Panc1 (cell line): ENCODE measurements at regions not wholly inside any gene's neighbourhood (a gene's known extent, or its start where the extent isn't known, plus 50 kb on each side); places are given as distances from the start of the nearest gene placed in this dataset.

Experiments
- ATAC-seq: fragments of 200-7000 bp; cut with Tn5 transposase; 2 replicates; pipeline ENCODE4 v1.9.1; 2020; ENCODE audit warnings: mild to moderate bottlenecking, moderate library complexity
- BruUV-seq: library from RNA; stranded (reverse); fragments of 400-500 nt; replicated peaks from 2 replicates; lab custom pipeline; 2021; lab: Mats Ljungman, UMichigan
- CTCF ChIA-PET: fragments of 300-600 bp; sonication (Branson Sonifier 250); formaldehyde crosslinking; loops from one replicate; lab custom pipeline; 2022; ENCODE audit warnings: antibody characterized with exemption; lab: Charles Lee
- POLR2A ChIA-PET: fragments of 300-600 bp; sonication (Branson Sonifier 250); formaldehyde crosslinking; loops from one replicate; lab custom pipeline; 2022; ENCODE audit warnings: antibody characterized with exemption; lab: Charles Lee
- DNase-seq: peaks from one replicate; pipeline ENCODE4 v3.0.0-alpha.2; 2010; ENCODE audit warnings: low read depth, low spot score
- H3K27ac ChIP-seq: 2 replicates; pipeline ENCODE4 v1.5.1; 2011; ENCODE audit warnings: mild to moderate bottlenecking, low read length, inconsistent platforms
- H3K27me3 ChIP-seq: fragments of 200-500 bp; sonication (Bioruptor generic); 2 replicates; pipeline ENCODE4 v1.6.0; 2014; ENCODE audit warnings: low read length, inconsistent platforms; ENCODE audit not compliant: control insufficient read depth, insufficient read depth
- H3K36me3 ChIP-seq: fragments of 200-500 bp; sonication (Bioruptor generic); 2 replicates; pipeline ENCODE4 v1.5.1; 2014; ENCODE audit warnings: inconsistent platforms, mild to moderate bottlenecking, low read length, moderate library complexity; ENCODE audit not compliant: control insufficient read depth, insufficient read depth
- H3K4me1 ChIP-seq: 2 replicates; pipeline ENCODE4 v1.5.1; 2011; ENCODE audit warnings: inconsistent platforms, mild to moderate bottlenecking, low read length, moderate library complexity; ENCODE audit not compliant: control insufficient read depth, insufficient read depth
- H3K4me3 ChIP-seq, 2 experiments: 2 replicates each; pipeline ENCODE4 v1.5.1; 2011 to 2012; ENCODE audit warnings: low read depth in 2 of 2, low read length in 2 of 2, mild to moderate bottlenecking in 2 of 2, inconsistent platforms in 1 of 2, moderate library complexity in 1 of 2
- H3K9me3 ChIP-seq: fragments of 200-500 bp; sonication (Bioruptor generic); 2 replicates; pipeline ENCODE4 v1.5.1; 2014; ENCODE audit warnings: low read depth, mild to moderate bottlenecking, inconsistent platforms, low read length, moderate library complexity; ENCODE audit not compliant: control insufficient read depth, insufficient read depth
- CTCF ChIP-seq: fragments of 450-650 bp; IDR thresholded peaks from 2 replicates; pipeline ENCODE4 v1.5.1; 2017; ENCODE audit warnings: mild to moderate bottlenecking
- POLR2AphosphoS5 ChIP-seq: IDR thresholded peaks from 2 replicates; pipeline ENCODE4 v1.6.1; 2012; ENCODE audit warnings: mild to moderate bottlenecking, low read depth, low read length, moderate library complexity
- REST ChIP-seq, 2 experiments: IDR thresholded peaks; 2 replicates each; pipeline ENCODE4 v1.6.1; 2011 to 2012; ENCODE audit warnings: low read depth in 2 of 2, control low read depth in 1 of 2, low read length in 1 of 2, mild to moderate bottlenecking in 1 of 2, moderate library complexity in 1 of 2; ENCODE audit not compliant: insufficient read depth in 1 of 2
- SIN3A ChIP-seq: IDR thresholded peaks from 2 replicates; pipeline ENCODE4 v1.6.1; 2012; ENCODE audit warnings: low read depth, mild to moderate bottlenecking, low read length, moderate library complexity, borderline replicate concordance; ENCODE audit not compliant: insufficient read depth
- TCF7L2 ChIP-seq: IDR thresholded peaks from 2 replicates; pipeline ENCODE4 v1.6.1; 2011; ENCODE audit warnings: mild to moderate bottlenecking, low read depth, low read length, inconsistent platforms
- in situ Hi-C: cut with HindIII; loops from 2 replicates; pipeline ENCODE4 v1.10.0; 2016; ENCODE audit warnings: low sequenced_read_pairs, low pct_unique_long_range_greater_than_20kb
- intact Hi-C: fragments of 100-400 bp; cut with micrococcal nuclease; formaldehyde crosslinking; loops from one replicate; pipeline ENCODE4 v1.10.0; 2022; ENCODE audit not compliant: unreplicated experiment

GRCh38 chr3:162512488-162512887 lies 1015.9 kb downstream of the OTOL1 start:
- no peaks in the 10 kb centered on the region for H3K4me1 ChIP-seq
- ATAC-seq (no peak), DNase-seq (no peak)
- in situ Hi-C loops (no loop called here), intact Hi-C loops (no loop called here)
- no peak for TF ChIP-seq POLR2AphosphoS5
- TF ChIP-seq TCF7L2, result no peak
- no peak for TF ChIP-seq SIN3A
- TF ChIP-seq REST (IDR thresholded peaks at IDR 0.05; ENCODE audit: insufficient read depth in 1 of 2, low read depth in 2 of 2, low read length in 1 of 2), result no peak
- no peak for TF ChIP-seq CTCF
- BruUV-seq, result no TSS peak
- H3K9me3 ChIP-seq, result no peaks in the 10 kb centered on the region
- H3K4me3 ChIP-seq, result no peak overlapping the region
- ChIA-PET POLR2A (no interaction called here), CTCF (no interaction called here)
- no peaks in the 10 kb centered on the region for H3K36me3 ChIP-seq
- no peaks in the 10 kb centered on the region for H3K27me3 ChIP-seq
- H3K27ac ChIP-seq, result no peak overlapping the region

- Histone ChIP-seq H3K4me1 (no peaks in the 10 kb centered on the region), H3K36me3 (no peaks in the 10 kb centered on the region), H3K27ac (no peak overlapping the region), H3K4me3 (no peak overlapping the region), H3K27me3 (no peaks in the 10 kb centered on the region), H3K9me3 (no peaks in the 10 kb centered on the region)
- BruUV-seq, result no TSS peak
- ATAC-seq (no peak), DNase-seq (no peak)
- intact Hi-C loops (no loop called here), in situ Hi-C loops (no loop called here)
- POLR2A ChIA-PET, result no interaction called here
- CTCF ChIA-PET, result no interaction called here
- TF ChIP-seq TCF7L2 (no peak), SIN3A (no peak), CTCF (no peak; the same call in 1 of the 2 replicates), REST (IDR thresholded peaks at IDR 0.05; ENCODE audit: insufficient read depth in 1 of 2, low read depth in 2 of 2, low read length in 1 of 2) (no peak), POLR2AphosphoS5 (no peak)
These were observed 1020.5 kb downstream of the OTOL1 start for GRCh38 chr3:162517110-162517509.
